GM21447 (cell line): ENCODE measurements at regions not wholly inside any gene's neighbourhood (a gene's known extent, or its start where the extent isn't known, plus 50 kb on each side); places are given as distances from the start of the nearest gene placed in this dataset.
"Not testable (repeated sequence)": the region's sequence is repeated elsewhere in the genome, so short reads cannot be mapped to it uniquely, and the experiment has no call there.

Source experiments
- ATAC-seq: cut with Tn5 transposase; IDR thresholded peaks from one replicate; pipeline ENCODE4 v1.9.1; 2021; ENCODE audit not compliant: unreplicated experiment

- no peak for ATAC-seq
Observed at GRCh38 chr2:122007577-122007976, 252.1 kb downstream of the TSN start.

GRCh38 chr2:122009561-122009960 is 254.1 kb downstream of the TSN start:
- no peak for ATAC-seq

GRCh38 chr2:122011493-122012270 is 256.2 kb downstream of the TSN start:
- no peak for ATAC-seq

- no peak for ATAC-seq
Observed at GRCh38 chr2:122018736-122019135, 263.3 kb downstream of the TSN start.

DNA sequence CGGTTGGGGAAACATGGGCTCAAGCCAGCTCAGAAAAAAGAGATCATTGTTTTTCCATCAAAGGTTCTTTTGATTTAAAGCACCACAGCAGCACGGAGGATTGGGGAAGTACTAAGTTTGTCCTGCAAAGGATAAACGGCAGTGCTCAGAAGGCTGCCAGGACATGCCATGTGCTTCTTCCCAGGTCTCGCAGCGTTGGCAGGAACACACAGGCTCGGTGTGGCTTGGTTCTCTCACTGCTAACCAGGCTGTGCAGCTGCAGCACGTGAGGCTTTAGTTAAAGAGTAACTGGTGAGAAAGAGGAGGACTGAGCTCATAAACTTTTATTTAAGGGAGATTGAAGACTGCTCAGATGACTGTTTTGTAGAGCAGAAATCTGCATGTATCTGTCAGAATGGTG is 264.3 kb downstream of the TSN start:
- no peak for ATAC-seq

- no peak for ATAC-seq
Observed at GRCh38 chr2:122020377-122020776, 264.9 kb downstream of the TSN start.

DNA sequence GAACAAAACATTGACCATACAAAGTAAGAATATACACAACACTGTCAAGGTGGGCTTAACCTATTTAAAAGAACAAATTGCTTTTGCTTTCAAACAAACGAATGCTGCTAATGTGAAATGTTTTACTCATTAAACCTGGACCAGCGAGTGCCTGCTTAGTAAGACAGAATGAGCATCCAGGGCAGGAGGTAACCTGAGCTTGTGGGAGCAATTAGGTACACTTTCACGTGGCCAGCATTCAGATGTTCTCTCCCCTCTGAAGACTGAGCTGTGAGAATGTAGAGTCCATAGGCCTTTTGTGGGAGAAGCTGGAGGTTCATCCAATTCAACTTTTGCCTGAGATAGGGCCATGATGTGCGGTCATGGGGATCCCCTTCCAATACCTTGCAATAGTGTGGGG is 266.5 kb downstream of the TSN start:
- no peak for ATAC-seq

- no peak for ATAC-seq
Observed at GRCh38 chr2:122022531-122022930, 267.1 kb downstream of the TSN start.

DNA sequence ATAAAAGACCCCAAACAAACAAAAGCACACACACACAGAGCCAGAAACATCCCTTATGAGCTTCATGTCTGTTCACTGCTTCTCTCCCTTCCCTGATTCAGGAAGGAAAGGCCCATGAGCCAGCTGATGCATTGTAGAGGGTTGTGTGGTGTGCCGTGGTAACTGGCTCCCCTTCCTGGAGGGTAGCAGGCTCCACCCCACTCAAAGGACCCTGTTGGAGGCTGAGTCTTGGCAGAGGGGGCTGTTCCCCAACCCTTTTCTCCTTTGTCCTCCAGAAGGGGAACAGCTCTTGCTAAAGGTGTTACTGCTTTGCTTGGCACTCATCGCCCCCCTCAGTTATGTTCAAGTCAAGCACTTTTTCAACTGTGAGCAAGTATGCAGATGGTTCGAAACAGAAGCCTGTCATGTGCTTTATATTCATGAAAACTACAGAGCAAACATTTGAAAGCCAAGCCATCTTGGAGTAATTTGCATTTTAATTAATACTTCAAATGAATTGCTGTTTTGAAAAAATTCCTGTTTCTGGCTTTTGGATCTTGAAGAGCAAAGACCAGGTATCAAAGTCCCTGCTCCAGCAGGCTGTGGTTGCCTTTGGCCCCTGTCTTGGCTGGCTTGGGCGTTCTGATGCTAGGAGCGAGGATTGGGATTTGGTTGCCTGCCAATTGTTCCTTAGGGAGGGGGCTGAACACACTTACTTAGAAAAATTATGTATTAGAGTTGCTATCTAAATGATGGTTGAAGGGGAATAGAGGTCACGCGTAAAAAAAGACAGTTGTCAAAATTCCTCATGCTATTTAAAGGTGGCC is 267.8 kb downstream of the TSN start:
- no peak for ATAC-seq

- ATAC-seq, result no peak
Observed at GRCh38 chr2:122027510-122028217, 272.2 kb downstream of the TSN start.

GRCh38 chr2:122028371-122029100 is 273.1 kb downstream of the TSN start:
- no peak for ATAC-seq

GRCh38 chr2:122029456-122029855 is 274.0 kb downstream of the TSN start:
- ATAC-seq, result no peak

- ATAC-seq, result no peak
Observed at GRCh38 chr2:122029945-122030344, 274.5 kb downstream of the TSN start.

DNA sequence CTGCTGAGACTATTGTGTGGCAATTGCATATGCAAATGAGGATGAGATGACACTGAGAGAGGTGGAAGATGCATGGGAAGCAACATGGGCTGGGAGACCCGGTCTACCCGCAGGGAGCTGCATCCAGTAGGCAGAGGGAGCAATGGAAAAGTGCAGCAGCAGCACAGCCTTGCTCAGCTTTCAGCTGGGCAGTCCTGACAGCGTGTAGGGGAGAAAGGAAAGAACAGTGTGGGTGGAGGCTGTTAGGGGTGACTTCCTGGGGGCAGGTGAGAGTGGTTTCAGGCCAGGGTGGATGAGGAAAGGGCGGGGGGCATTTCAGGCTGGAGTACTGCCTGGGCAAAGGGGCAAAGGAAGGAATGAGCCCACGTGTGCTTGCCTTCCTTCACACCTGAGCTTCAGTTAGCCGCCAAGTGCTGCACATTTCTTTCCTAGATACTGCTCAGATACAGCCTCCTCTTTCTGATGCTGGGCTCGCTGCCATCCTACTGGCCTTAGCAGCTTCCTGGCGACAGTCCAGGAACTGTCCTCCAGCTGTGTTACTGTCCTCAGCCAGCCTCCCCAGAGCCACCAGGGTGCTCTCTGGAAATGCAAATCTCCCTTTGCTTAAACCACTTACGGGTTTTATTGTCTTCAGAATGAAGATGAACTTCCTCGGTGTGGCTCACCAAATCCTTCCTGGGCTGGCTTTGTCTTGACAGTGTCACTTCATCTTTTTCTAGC is 276.3 kb downstream of the TSN start:
- ATAC-seq, result no peak

DNA sequence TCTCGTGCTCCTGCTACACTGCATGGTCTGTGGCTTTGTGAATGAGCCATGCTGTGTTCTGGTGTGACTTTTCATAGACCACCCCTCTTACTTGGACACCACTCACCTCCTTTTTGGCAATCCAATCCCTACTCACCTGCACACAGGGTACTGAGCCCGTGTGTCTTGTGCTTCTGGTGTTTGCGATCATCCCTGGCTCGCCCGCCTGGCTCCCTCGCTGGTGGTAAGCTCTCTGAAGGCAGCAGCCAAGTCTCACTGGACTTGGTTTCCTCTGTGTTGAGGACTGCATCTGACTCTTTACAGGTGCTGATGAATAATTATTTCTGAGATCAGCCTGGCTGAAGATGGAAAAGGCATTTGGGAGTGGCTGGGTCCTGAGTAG is 276.8 kb downstream of the TSN start:
- ATAC-seq, result no peak

- ATAC-seq, result no peak
Observed at GRCh38 chr2:122033778-122034177, 278.3 kb downstream of the TSN start.

- no peak for ATAC-seq
Observed at GRCh38 chr2:122034344-122034743, 278.9 kb downstream of the TSN start.

DNA sequence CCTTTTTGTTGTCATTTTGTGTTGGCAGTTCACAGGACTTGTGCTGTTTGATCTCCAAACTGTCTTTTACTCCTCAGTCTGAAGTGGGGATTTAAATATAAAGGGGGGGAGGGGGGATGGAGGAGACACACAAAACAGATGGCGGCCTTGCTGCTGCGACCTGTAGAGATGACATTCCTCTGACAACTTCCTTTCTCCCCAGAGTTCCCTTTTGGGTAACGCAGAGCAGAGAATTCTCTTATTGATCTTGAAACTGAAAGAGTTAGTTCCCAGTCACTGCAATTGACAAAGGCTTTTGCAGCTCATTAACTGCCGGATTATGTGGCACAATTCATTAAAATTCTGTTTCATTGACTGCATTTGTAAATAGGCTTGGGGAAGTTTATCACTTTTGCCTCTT is 279.3 kb downstream of the TSN start:
- no peak for ATAC-seq

GRCh38 chr2:122038816-122039215 is 283.4 kb downstream of the TSN start:
- ATAC-seq, result not testable (repeated sequence)

GRCh38 chr2:122041455-122041854 is 286.0 kb downstream of the TSN start:
- no peak for ATAC-seq
